HepG2 (cell line): ENCODE measurements at regions not wholly inside any gene's neighbourhood (a gene's known extent, or its start where the extent isn't known, plus 50 kb on each side); places are given as distances from the start of the nearest gene placed in this dataset.

ENCODE experiments used
- ATAC-seq: fragments of 200-7000 bp; cut with Tn5 transposase; 3 replicates; pipeline ENCODE4 v1.9.1; 2020; ENCODE audit warnings: mild to moderate bottlenecking, moderate library complexity
- BruUV-seq: library from RNA; stranded (reverse); fragments of 400-500 nt; replicated peaks from 2 replicates; lab custom pipeline; 2021; lab: Mats Ljungman, UMichigan
- CTCF ChIA-PET: fragments of 300-600 bp; formaldehyde crosslinking; extraction: SDS; loops from one replicate; lab custom pipeline; 2021; ENCODE audit warnings: low total read pairs, inconsistent platforms, low intra/inter-chr PET ratio; lab: Yijun Ruan, JAX
- POLR2A ChIA-PET: fragments of 350-600 bp; sonication (Branson Sonifier 250); formaldehyde crosslinking; loops from one replicate; lab custom pipeline; 2020; ENCODE audit warnings: antibody characterized with exemption, inconsistent platforms; lab: Yijun Ruan, JAX
- DNase-seq: peaks from one replicate; pipeline ENCODE4 v3.0.0-alpha.2; 2015; ENCODE audit warnings: low spot score
- FAIRE-seq: peaks from 3 replicates; lab custom pipeline; 2011; peaks lifted over from hg19 to GRCh38; lab: Jason Lieb, UNC
- H2AFZ ChIP-seq: one replicate; pipeline ENCODE4 v1.6.1; 2011; ENCODE audit warnings: low read length, inconsistent platforms
- H3K27ac ChIP-seq: fragments of 300-600 bp; 3 replicates; pipeline ENCODE4 v1.8.0; 2011; ENCODE audit warnings: mixed run types, mild to moderate bottlenecking, mixed read lengths, low read length, inconsistent platforms; ENCODE audit not compliant: insufficient read depth; ENCODE audit errors: extremely low read length
- H3K27me3 ChIP-seq, 2 experiments: fragments of 200-600 bp in 1 of 2; 2 replicates in 1 of 2; 3 replicates in 1 of 2; pipeline versions ENCODE4 v1.6.0 to v1.8.0; 2011; ENCODE audit warnings: low read length in 2 of 2, mild to moderate bottlenecking in 2 of 2, moderate library complexity in 2 of 2, inconsistent platforms in 1 of 2; ENCODE audit not compliant: insufficient read depth in 2 of 2, control insufficient read depth in 1 of 2
- H3K36me3 ChIP-seq, 2 experiments: fragments of 200-600 bp in 1 of 2; replicated peaks in 1 of 2; 2 replicates in 1 of 2; 3 replicates in 1 of 2; pipeline versions ENCODE4 v1.5.1 to v1.8.0; 2011; ENCODE audit warnings: low read length in 2 of 2, inconsistent platforms in 1 of 2; ENCODE audit not compliant: insufficient read depth in 2 of 2, control insufficient read depth in 1 of 2
- H3K4me1 ChIP-seq: 2 replicates; pipeline ENCODE4 v1.5.1; 2012; ENCODE audit warnings: low read length, inconsistent platforms; ENCODE audit not compliant: insufficient read depth
- H3K4me2 ChIP-seq: 2 replicates; pipeline ENCODE4 v1.6.0; 2011; ENCODE audit warnings: low read depth, low read length, inconsistent platforms
- H3K4me3 ChIP-seq, 3 experiments: fragments of 200-600 bp in 1 of 3; sonication (generic), shearing (Covaris generic) in 1 of 3; replicated peaks in 1 of 3; 2 replicates each; pipeline ENCODE4 v1.5.1; 2011 to 2016; ENCODE audit warnings: low read length in 3 of 3, inconsistent platforms in 2 of 3, low read depth in 2 of 3, mild to moderate bottlenecking in 2 of 3, control low read depth in 1 of 3, mixed read lengths in 1 of 3; ENCODE audit not compliant: insufficient read depth in 1 of 3
- H3K79me2 ChIP-seq: one replicate; pipeline ENCODE4 v1.6.1; 2011; ENCODE audit warnings: low read length, inconsistent platforms; ENCODE audit not compliant: insufficient read depth
- H3K9ac ChIP-seq: 2 replicates; pipeline ENCODE4 v1.6.0; 2011; ENCODE audit warnings: mild to moderate bottlenecking, low read depth, low read length, inconsistent platforms; ENCODE audit not compliant: insufficient read depth
- H3K9me3 ChIP-seq: 2 replicates; pipeline ENCODE4 v1.5.1; 2012; ENCODE audit warnings: mild to moderate bottlenecking, low read length
- H4K20me1 ChIP-seq: 2 replicates; pipeline ENCODE4 v1.6.0; 2011; ENCODE audit warnings: inconsistent platforms, mild to moderate bottlenecking, low read length, moderate library complexity; ENCODE audit not compliant: insufficient read depth
- CEBPZ ChIP-seq: IDR thresholded peaks from 2 replicates; pipeline ENCODE4 v1.6.1; 2012; ENCODE audit warnings: low read length, improper control_type of control experiment
- GABPB1 ChIP-seq: IDR thresholded peaks from 2 replicates; pipeline ENCODE4 v1.6.1; 2016; ENCODE audit warnings: mild to moderate bottlenecking, missing genetic modification reagents, moderate library complexity, missing compliant biosample characterization
- GZF1 ChIP-seq: sonication (generic); formaldehyde crosslinking; IDR thresholded peaks from 2 replicates; pipeline ENCODE4 v1.5.1; 2020; ENCODE audit warnings: mild to moderate bottlenecking, missing genetic modification reagents
- HHEX ChIP-seq: IDR thresholded peaks from 2 replicates; pipeline ENCODE4 v1.6.1; 2016; ENCODE audit warnings: control low read depth
- KAT7 ChIP-seq: IDR thresholded peaks from 2 replicates; pipeline ENCODE4 v1.6.1; 2018; ENCODE audit warnings: borderline replicate concordance, missing compliant biosample characterization
- MED1 ChIP-seq: sonication (generic); formaldehyde crosslinking; IDR thresholded peaks from 2 replicates; pipeline ENCODE4 v1.4.0; 2020; ENCODE audit warnings: missing genetic modification reagents
- NFE2L2 ChIP-seq: fragments of 150-350 bp; IDR thresholded peaks from 2 replicates; pipeline ENCODE4 v1.6.1; 2014; ENCODE audit warnings: low read length
- POLR2AphosphoS2 ChIP-seq: IDR thresholded peaks from 2 replicates; pipeline ENCODE4 v1.6.1; 2011; ENCODE audit warnings: low read depth, low read length, improper control_type of control experiment
- ZBTB25 ChIP-seq: IDR thresholded peaks from 2 replicates; pipeline ENCODE4 v1.6.1; 2018; ENCODE audit warnings: missing genetic modification reagents
- ZMYM4 ChIP-seq: sonication (generic); formaldehyde crosslinking; IDR thresholded peaks from 2 replicates; pipeline ENCODE4 v1.8.1; 2023; ENCODE audit warnings: mild to moderate bottlenecking, missing genetic modification reagents
- ZNF326 ChIP-seq: sonication (generic); formaldehyde crosslinking; IDR thresholded peaks from 2 replicates; pipeline ENCODE4 v1.4.0; 2020; ENCODE audit warnings: missing genetic modification reagents, borderline replicate concordance
- ZNF460 ChIP-seq: sonication (generic); formaldehyde crosslinking; IDR thresholded peaks from 2 replicates; pipeline ENCODE4 v1.5.1; 2020; ENCODE audit warnings: missing genetic modification reagents, mild to moderate bottlenecking, borderline replicate concordance
- WGBS: methylation state at CpG from one replicate; pipeline ENCODE4 v1.1.6; 2017; ENCODE audit warnings: low lambda C conversion rate; 5-methylcytosine and 5-hydroxymethylcytosine counted together
- in situ Hi-C: cut with HindIII; loops from 2 replicates; pipeline ENCODE4 v1.10.0; 2017; ENCODE audit warnings: low pct_unique_long_range_greater_than_20kb; ENCODE audit not compliant: extremely low pct_ligation_motif_present
- intact Hi-C: fragments of 100-400 bp; cut with micrococcal nuclease; formaldehyde crosslinking; loops from one replicate; pipeline ENCODE4 v1.10.0; 2022; ENCODE audit not compliant: unreplicated experiment

GRCh38 chrX:33277046-33277445 is 65.7 kb upstream of the DMD start:
- H2AFZ ChIP-seq: no peak overlapping the region
- H3K27ac ChIP-seq: no peak overlapping the region
- FAIRE-seq (no peak), DNase-seq (no peak), ATAC-seq (no peak)
- intact Hi-C loops: no loop called here
- no peak overlapping the region for H3K9ac ChIP-seq
- CTCF ChIA-PET: no interaction called here
- no peak overlapping the region for H3K4me2 ChIP-seq
- POLR2A ChIA-PET: no interaction called here
- H3K79me2 ChIP-seq: no peaks in the 10 kb centered on the region
- no peaks in the 10 kb centered on the region for H3K4me1 ChIP-seq
- H4K20me1 ChIP-seq: no peaks in the 10 kb centered on the region
- no peak overlapping the region for H3K4me3 ChIP-seq
- TF ChIP-seq GZF1 (CRISPR knock-in tag) (no peak), CEBPZ (no peak), ZMYM4 (CRISPR knock-in tag) (no peak), ZNF460 (CRISPR knock-in tag) (no peak), KAT7 (CRISPR knock-in tag) (no peak), POLR2AphosphoS2 (no peak), NFE2L2 (no peak), ZBTB25 (CRISPR knock-in tag) (no peak), ZNF326 (CRISPR knock-in tag) (no peak), GABPB1 (CRISPR knock-in tag) (no peak), HHEX (CRISPR knock-in tag) (no peak), MED1 (CRISPR knock-in tag) (no peak)
- BruUV-seq: no TSS peak
- H3K36me3 ChIP-seq: no peaks in the 10 kb centered on the region
- WGBS: 0% methylated on average over 3 of the region's 3 CpGs
- H3K9me3 ChIP-seq: no peaks in the 10 kb centered on the region
- H3K27me3 ChIP-seq: no peaks in the 10 kb centered on the region
- in situ Hi-C loops: no loop called here
